HUES6 (cell line): ENCODE measurements at regions not wholly inside any gene's neighbourhood (a gene's known extent, or its start where the extent isn't known, plus 50 kb on each side); places are given as distances from the start of the nearest gene placed in this dataset.

Experiments
- H3K27ac ChIP-seq: 2 replicates; pipeline ENCODE4 v1.7.0; 2013; ENCODE audit warnings: low read depth, mild to moderate bottlenecking, low read length, inconsistent platforms
- H3K27me3 ChIP-seq: 2 replicates; pipeline ENCODE4 v1.6.1; 2013; ENCODE audit warnings: low read length; ENCODE audit not compliant: control insufficient read depth, insufficient read depth
- H3K36me3 ChIP-seq: 2 replicates; pipeline ENCODE4 v1.6.1; 2013; ENCODE audit warnings: low read length; ENCODE audit not compliant: control insufficient read depth, insufficient read depth
- H3K4me1 ChIP-seq: 2 replicates; pipeline ENCODE4 v1.6.1; 2013; ENCODE audit warnings: low read length; ENCODE audit not compliant: control insufficient read depth, insufficient read depth
- H3K4me3 ChIP-seq: 2 replicates; pipeline ENCODE4 v1.5.1; 2013; ENCODE audit warnings: low read depth, low read length
- H3K9ac ChIP-seq: one replicate; pipeline ENCODE4 v1.6.1; 2013; ENCODE audit warnings: mild to moderate bottlenecking, low read length
- H3K9me3 ChIP-seq: 2 replicates; pipeline ENCODE4 v1.6.1; 2013; ENCODE audit warnings: low read depth, low read length; ENCODE audit not compliant: control insufficient read depth, insufficient read depth

GRCh38 chr22:48353116-48353947 is 1474.3 kb downstream of the BRD1 start:
- H3K4me3 ChIP-seq, result no peak overlapping the region
- peaks cover 9% of the 10 kb centered on the region; the same call in 1 of the 2 replicates for H3K4me1 ChIP-seq
- peaks cover 4% of the 10 kb centered on the region for H3K27me3 ChIP-seq
- no peaks in the 10 kb centered on the region for H3K9me3 ChIP-seq
- H3K27ac ChIP-seq, result no peak overlapping the region
- no peaks in the 10 kb centered on the region for H3K36me3 ChIP-seq
- H3K9ac ChIP-seq, result no peak overlapping the region

DNA sequence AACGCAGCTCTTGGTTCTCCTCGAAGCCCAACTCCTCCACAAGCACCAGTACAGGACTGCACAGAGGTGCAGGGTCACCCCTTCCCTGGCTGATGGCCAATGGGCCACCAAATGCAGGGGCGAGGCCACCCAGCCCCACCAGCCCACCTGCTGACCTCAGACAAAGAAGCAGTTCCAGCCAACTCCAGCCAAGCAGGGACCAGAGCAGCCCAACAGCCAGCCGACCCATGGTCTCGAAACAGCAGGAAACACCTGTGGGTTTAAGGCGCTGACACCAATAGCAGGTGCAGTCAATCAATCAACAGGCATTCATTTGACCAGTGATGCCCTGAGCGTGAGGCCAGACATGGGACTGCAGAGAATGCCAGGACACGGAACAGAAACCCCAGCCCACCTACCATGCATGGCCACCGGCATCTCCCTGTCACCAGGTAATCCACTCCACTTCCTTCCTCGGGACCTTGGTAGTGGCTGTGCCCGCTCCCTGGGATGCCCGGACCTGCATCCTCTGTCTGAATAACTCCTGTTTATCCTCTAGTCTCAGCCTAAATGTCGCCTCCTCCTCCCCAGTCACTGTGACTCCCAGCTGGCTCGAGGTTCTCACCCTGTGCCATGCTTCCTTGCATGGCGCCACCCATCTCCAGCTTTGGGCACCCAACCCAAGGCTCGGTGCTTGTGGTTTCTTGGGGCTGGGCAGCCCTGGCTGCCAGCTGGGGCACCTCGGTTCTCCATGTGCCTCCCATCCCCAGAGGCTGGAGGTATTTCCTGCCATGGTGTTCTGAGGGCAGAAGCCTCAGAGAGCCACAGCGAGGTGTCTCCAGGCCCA is 1475.4 kb downstream of the BRD1 start:
- no peak overlapping the region for H3K27ac ChIP-seq

DNA sequence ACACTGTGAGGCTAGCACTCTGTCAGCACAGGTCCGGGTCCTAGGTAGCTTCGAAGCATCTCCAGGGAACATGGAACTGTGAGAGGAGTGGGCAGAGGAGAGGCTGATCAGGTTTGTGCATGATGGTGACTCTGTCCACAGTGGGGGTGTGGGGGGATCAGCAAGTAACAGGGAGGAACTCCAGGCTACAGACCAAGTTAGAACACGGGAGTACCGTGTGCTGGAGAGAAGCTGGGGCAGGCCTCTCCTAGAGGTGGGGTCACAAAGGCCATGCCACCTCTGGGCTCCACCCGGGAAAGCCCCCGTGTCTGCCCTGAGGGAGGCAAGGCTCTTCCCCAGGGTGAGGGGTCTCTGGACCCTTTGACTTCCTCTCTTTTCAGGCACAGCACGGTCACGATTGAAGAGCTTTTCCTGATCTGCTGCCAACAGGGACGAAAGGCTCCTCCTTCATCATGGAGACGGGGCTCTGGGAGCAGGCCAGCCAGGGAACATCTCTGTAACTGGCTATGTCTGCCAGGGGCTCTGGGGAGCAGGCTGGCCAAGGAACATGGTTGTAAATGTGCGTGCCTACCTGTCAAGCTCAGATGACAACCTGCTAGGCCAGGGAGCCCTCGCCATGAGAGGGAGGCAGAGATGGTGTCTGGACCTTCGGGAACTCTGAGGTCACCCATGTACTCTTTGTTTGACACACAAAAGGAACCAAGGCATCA is 1476.1 kb downstream of the BRD1 start:
- no peak overlapping the region for H3K9ac ChIP-seq
- no peak overlapping the region for H3K27ac ChIP-seq
- no peaks in the 10 kb centered on the region for H3K9me3 ChIP-seq
- H3K4me1 ChIP-seq, result no peaks in the 10 kb centered on the region
- H3K4me3 ChIP-seq, result no peak overlapping the region
- H3K36me3 ChIP-seq, result no peaks in the 10 kb centered on the region
- H3K27me3 ChIP-seq, result peaks cover 6% of the 10 kb centered on the region

More for the DNA sequence above, 1475.4 kb downstream of the BRD1 start:
- H3K27me3 ChIP-seq, result peaks cover 6% of the 10 kb centered on the region
- H3K9ac ChIP-seq, result no peak overlapping the region
- H3K4me1 ChIP-seq, result peaks cover 7% of the 10 kb centered on the region; the same call in 1 of the 2 replicates
- H3K9me3 ChIP-seq, result no peaks in the 10 kb centered on the region
- no peak overlapping the region for H3K4me3 ChIP-seq
- H3K36me3 ChIP-seq, result no peaks in the 10 kb centered on the region

DNA sequence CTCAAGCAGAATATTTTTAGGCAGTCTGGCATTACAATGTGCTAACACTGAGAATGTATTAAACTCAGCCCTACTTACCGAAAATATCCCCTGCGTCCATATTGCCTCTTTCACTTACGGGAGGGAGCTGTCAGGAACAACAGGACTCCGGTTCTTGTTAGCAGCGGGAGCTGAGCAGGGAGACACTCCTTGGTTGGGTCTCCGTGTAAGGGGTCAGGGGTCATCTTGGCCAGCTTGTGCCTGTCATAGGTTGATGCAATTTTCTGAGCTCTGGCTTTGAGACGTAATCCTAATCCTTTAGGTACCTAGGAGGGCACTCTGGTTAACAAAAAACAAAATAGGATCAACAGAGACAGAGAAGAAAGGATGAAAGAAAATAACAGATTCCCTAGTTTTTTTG is 1477.2 kb downstream of the BRD1 start:
- H3K4me1 ChIP-seq, result no peaks in the 10 kb centered on the region
- H3K27ac ChIP-seq, result no peak overlapping the region
- no peak overlapping the region for H3K4me3 ChIP-seq
- H3K9ac ChIP-seq, result no peak overlapping the region
- H3K27me3 ChIP-seq, result peaks cover 6% of the 10 kb centered on the region
- no peaks in the 10 kb centered on the region for H3K36me3 ChIP-seq
- no peaks in the 10 kb centered on the region for H3K9me3 ChIP-seq

DNA sequence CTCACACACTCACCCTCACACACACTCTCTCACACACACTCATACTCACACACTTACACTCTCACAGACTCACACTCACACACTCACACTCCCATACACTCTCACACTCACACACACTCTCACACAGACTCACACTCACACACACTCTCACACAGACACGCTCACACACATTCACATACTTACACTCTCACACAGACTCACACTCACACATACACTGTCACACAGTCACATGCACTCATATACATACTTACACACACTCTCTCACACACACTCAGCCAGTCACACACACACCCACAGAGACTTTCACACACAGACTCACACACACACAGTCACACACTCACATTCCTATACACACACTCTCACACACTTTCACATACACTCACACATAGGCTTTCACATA is 1478.8 kb downstream of the BRD1 start:
- H3K27me3 ChIP-seq, result peaks cover 3% of the 10 kb centered on the region; the same call in 1 of the 2 replicates
- H3K4me1 ChIP-seq, result peaks cover under 1% of the 10 kb centered on the region
- no peak overlapping the region for H3K27ac ChIP-seq
- H3K9ac ChIP-seq, result no peak overlapping the region
- no peaks in the 10 kb centered on the region for H3K36me3 ChIP-seq
- H3K9me3 ChIP-seq, result no peaks in the 10 kb centered on the region
- no peak overlapping the region for H3K4me3 ChIP-seq

DNA sequence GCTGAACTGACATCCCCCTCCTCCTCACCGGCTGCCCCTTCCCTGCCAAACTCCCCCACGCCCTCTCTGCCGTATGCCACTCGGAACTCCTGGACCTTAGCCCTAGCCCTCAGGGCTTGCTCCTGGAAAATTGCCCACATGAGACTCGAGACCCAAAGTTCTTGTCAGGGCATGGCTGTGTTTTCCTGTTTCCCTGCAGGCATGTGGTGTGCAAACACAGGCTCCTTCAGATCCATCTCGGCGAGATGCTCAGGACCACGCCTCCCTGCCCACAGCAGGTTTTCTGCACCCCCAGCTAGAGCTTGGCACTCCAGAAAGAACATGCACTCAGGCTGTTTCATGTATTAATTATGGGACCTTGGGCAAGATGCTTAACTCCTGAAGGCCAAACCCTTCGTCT is 1480.4 kb downstream of the BRD1 start:
- Histone ChIP-seq H3K4me3 (no peak overlapping the region), H3K9me3 (no peaks in the 10 kb centered on the region), H3K27me3 (peaks cover 8% of the 10 kb centered on the region; the same call in 1 of the 2 replicates), H3K36me3 (no peaks in the 10 kb centered on the region), H3K9ac (no peak overlapping the region), H3K27ac (no peak overlapping the region), H3K4me1 (peaks cover 6% of the 10 kb centered on the region)

DNA sequence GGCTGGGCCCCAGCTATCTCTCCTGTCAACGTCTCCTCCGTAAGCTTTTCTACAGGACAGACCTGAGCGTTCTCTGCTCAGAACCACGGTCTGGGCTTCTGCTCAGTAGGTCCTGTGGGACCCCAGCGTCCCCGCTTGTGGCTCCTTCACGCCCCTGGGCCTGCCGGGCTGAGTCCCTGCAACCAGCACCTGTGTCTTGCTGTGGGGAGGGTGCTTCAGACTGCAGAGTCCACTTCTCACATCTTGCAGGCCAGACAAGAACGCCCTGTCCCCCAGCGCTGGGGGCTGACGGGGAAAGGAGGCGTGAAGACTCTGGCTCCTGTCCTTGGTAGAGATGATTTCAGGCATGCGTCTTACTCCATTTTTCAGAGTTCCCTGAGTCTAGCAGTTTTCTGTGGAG is 1480.8 kb downstream of the BRD1 start:
- H3K4me1 ChIP-seq, result peaks cover 10% of the 10 kb centered on the region

DNA sequence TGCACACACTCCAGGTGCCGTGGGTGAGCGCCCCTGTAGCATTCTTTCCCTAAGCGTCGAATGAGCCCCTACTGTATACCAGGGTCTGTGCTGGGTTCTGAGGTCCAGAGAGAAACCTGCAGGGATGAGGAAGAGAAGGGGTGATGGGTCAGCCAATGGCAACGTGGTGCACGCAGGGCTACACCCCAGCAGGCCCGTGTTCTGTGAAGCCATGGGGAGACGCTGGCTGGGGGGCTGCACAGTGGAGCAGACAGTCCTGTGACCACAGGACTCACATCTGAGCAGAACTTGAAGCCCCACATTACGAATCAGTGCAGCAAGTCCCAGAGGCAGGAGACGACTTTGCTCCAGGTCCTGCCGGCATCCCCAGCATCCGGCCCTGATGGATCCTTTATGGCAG is 1481.4 kb downstream of the BRD1 start:
- H3K27ac ChIP-seq, result no peak overlapping the region
- no peaks in the 10 kb centered on the region for H3K9me3 ChIP-seq
- peaks cover 16% of the 10 kb centered on the region for H3K4me1 ChIP-seq
- H3K9ac ChIP-seq, result no peak overlapping the region
- H3K36me3 ChIP-seq, result no peaks in the 10 kb centered on the region
- H3K4me3 ChIP-seq, result no peak overlapping the region
- peaks cover 18% of the 10 kb centered on the region for H3K27me3 ChIP-seq

More for the DNA sequence above, 1480.8 kb downstream of the BRD1 start:
- Histone ChIP-seq H3K36me3 (no peaks in the 10 kb centered on the region), H3K27me3 (peaks cover 12% of the 10 kb centered on the region), H3K4me3 (no peak overlapping the region), H3K9ac (no peak overlapping the region), H3K9me3 (no peaks in the 10 kb centered on the region), H3K27ac (no peak overlapping the region)

DNA sequence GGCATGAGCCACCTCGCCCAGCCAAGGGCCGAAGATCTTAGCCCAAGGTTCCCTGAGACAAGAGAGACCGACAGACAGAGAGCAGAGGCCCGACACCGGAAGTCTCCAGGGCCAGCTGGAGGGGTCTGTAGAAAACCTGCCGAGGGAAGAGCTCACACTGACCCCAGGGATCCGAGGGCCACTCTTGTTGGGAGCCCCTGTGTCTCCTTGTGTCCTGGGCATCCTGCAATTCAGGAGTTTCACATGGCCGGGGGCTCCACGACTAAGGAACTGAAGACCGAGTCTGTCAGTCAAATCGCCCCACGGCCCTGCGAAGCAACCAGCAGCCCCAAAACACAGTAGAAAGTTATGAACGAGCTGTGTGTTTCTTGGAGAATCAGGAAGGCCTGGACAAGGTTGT is 1482.0 kb downstream of the BRD1 start:
- H3K4me3 ChIP-seq, result no peak overlapping the region
- H3K27ac ChIP-seq, result no peak overlapping the region
- H3K9me3 ChIP-seq, result no peaks in the 10 kb centered on the region
- H3K36me3 ChIP-seq, result no peaks in the 10 kb centered on the region
- H3K4me1 ChIP-seq, result peaks cover 22% of the 10 kb centered on the region
- no peak overlapping the region for H3K9ac ChIP-seq
- H3K27me3 ChIP-seq, result peaks cover 25% of the 10 kb centered on the region

DNA sequence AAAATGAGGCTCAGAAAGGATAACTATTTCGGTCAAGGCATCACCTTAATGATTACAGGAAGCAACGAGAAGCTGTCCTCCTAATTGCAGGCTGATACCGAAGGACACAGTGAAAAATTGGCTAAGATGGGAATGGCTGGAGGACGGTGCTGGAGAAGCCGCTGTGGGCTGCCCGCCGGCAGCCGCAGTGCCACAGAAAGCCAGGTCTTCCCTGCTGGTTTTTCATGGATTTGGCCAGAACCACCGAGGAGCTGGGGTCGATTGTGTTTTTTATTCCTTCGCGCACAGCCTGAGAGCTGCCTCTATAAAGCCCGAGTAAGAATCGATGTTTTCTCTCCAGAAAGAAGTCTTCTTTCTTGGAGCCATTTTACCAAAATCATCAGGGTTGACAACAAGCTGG is 1484.2 kb downstream of the BRD1 start:
- H3K36me3 ChIP-seq, result no peaks in the 10 kb centered on the region
- H3K9me3 ChIP-seq, result no peaks in the 10 kb centered on the region

More for the DNA sequence above, 1484.2 kb downstream of the BRD1 start:
- H3K27ac ChIP-seq, result no peak overlapping the region
- H3K4me3 ChIP-seq, result no peak overlapping the region
- peaks cover 38% of the 10 kb centered on the region for H3K4me1 ChIP-seq
- peaks cover 36% of the 10 kb centered on the region for H3K27me3 ChIP-seq
- H3K9ac ChIP-seq, result no peak overlapping the region
